Thymus (tissue), 11 donors: ENCODE measurements at regions not wholly inside any gene's neighbourhood (a gene's known extent, or its start where the extent isn't known, plus 50 kb on each side); places are given as distances from the start of the nearest gene placed in this dataset.

ENCODE experiments used
- DNase-seq, 9 donors: peaks; one replicate each; pipeline ENCODE4 v3.0.0-alpha.2; 2013; ENCODE audit warnings: low spot score in 9 of 9, low read depth in 6 of 9, missing footprints in 1 of 9
- H3K27ac ChIP-seq, 2 donors: one replicate each; pipeline ENCODE4 v1.5.1; 2013; ENCODE audit warnings: control low read depth in 1 of 2, low read depth in 1 of 2, low read length in 1 of 2, mild to moderate bottlenecking in 1 of 2, moderate library complexity in 1 of 2
- H3K27me3 ChIP-seq, 2 donors: one replicate each; pipeline ENCODE4 v1.5.1; 2013; ENCODE audit warnings: low read length in 1 of 2; ENCODE audit not compliant: control insufficient read depth in 2 of 2, insufficient read depth in 1 of 2
- H3K36me3 ChIP-seq, 2 donors: one replicate each; pipeline ENCODE4 v1.5.1; 2013; ENCODE audit warnings: low read length in 1 of 2, mild to moderate bottlenecking in 1 of 2, moderate library complexity in 1 of 2; ENCODE audit not compliant: control insufficient read depth in 2 of 2, insufficient read depth in 2 of 2
- H3K4me1 ChIP-seq, 2 donors: one replicate each; pipeline ENCODE4 v1.5.1; 2013; ENCODE audit warnings: low read length in 2 of 2; ENCODE audit not compliant: control insufficient read depth in 2 of 2, insufficient read depth in 2 of 2
- H3K4me3 ChIP-seq, 2 donors: one replicate each; pipeline ENCODE4 v1.5.1; 2013; ENCODE audit warnings: low read length in 2 of 2, control low read depth in 1 of 2, mild to moderate bottlenecking in 1 of 2
- H3K9me3 ChIP-seq, 2 donors: one replicate each; pipeline ENCODE4 v1.5.1; 2013; ENCODE audit warnings: low read length in 1 of 2, mild to moderate bottlenecking in 1 of 2; ENCODE audit not compliant: control insufficient read depth in 2 of 2, insufficient read depth in 1 of 2
- WGBS: extraction: QIAGEN DNeasy Blood & Tissue Kit; methylation state at CpG from one replicate; pipeline ENCODE4 v1.1.7; 2013; 5-methylcytosine and 5-hydroxymethylcytosine counted together
- donor health status: healthy.

DNA sequence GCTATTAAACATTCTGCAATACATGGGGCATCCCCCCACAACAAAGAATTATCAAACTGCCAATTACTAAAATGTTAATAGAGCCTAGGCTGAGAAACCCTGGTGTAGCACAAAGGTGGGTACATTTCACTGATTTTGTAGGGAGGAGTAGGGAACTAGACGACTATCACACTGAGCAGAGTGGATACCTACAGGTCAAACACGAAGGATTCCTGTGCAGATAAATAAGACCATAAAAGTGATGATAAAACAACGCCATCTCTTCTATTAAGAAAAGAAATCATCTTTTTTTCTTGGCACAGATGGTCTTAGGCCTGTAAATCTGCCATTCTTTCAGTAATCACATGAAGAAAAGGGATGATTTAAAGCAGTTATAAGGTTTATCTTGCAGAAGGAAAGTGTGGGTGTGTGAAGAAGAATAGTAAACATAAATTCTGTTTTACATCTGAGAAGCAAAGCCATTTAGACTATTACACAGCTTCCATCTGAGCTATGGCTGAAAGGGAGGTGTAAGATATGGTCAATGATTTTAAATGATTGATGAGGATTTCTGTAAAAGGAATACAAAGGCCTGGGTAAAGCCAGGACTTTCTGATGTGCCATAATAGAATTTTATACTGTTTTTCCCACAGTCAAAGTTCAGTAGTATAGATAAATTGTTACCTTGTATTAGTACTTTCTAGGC lies 429.4 kb upstream of the GOT2 start:
- no peak overlapping the region for H3K27ac ChIP-seq
- DNase-seq = no peak
- WGBS = 83% methylated on average over 3 of the region's 3 CpGs
- H3K4me1 ChIP-seq = no peaks in the 10 kb centered on the region
- H3K9me3 ChIP-seq = no peaks in the 10 kb centered on the region
- H3K4me3 ChIP-seq = no peak overlapping the region
- no peaks in the 10 kb centered on the region for H3K36me3 ChIP-seq
- no peaks in the 10 kb centered on the region for H3K27me3 ChIP-seq

DNA sequence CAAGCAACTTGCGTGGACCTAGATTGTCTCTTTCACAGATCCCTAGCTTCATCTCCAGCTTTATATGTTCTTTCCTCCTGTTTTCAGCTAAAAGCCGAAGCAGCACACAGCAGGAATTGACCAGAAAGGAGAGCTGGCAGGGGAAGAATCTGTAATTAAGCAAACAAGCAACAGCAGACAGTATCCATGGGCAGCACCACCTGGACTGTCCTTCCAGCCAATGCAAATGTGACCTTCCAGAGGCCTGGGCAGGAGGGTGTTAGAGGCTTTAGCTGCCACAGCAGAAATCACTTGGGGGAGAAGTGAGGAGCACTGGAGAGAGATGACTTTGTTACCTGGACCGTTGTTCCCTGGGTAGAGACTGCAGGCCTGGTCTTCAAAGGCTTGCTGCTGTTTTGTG lies 427.6 kb upstream of the GOT2 start:
- Histone ChIP-seq H3K4me1 (no peaks in the 10 kb centered on the region), H3K27me3 (no peaks in the 10 kb centered on the region), H3K36me3 (no peaks in the 10 kb centered on the region), H3K27ac (no peak overlapping the region), H3K4me3 (no peak overlapping the region), H3K9me3 (no peaks in the 10 kb centered on the region)
- 92% methylated on average over 3 of the region's 3 CpGs for WGBS
- DNase-seq = no peak

DNA sequence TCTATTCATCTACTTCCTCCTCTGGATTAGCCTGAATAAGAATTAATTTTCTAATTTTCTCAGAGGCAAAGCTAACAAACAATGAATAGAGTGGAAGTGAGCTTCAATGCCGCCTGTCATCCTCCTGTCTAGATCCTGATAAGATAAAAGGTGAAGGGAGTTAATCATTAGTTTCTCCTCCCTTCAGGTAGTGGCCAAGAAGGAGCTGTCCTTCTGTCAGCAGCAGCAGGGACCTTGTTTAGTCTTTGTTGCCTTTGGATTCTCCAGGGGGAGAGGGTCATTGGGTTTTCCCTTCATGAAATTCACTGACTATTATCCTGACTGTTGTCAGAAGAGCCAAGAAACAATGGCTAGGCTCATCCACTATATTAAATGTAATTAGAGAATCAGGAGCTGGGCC lies 420.2 kb upstream of the GOT2 start:
- 88% methylated on average over 1 of the region's 1 CpG for WGBS
- no peak for DNase-seq

DNA sequence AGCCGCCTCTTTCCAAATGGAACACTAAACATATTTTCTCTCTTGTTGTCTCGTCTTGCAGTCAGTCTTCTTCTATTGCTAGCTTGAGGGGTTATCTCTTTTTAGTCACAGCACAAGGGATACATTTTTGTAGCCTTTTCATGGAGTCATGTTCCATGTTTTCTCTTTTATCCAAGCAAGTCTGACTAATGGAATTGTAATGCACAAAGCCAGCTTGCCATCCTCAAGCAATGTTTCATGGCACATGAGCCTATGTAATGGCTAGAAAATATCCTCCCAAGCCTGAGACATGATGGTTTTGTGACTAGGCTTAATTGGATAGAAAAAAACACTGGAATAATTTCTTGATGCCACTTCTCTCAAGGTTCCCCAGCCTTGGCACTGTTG lies 414.6 kb upstream of the GOT2 start:
- H3K4me3 ChIP-seq = no peak overlapping the region
- no peaks in the 10 kb centered on the region for H3K36me3 ChIP-seq
- no peaks in the 10 kb centered on the region for H3K27me3 ChIP-seq
- H3K9me3 ChIP-seq = no peaks in the 10 kb centered on the region
- 95% methylated on average over 2 of the region's 2 CpGs for WGBS
- no peak overlapping the region for H3K27ac ChIP-seq
- H3K4me1 ChIP-seq = no peaks in the 10 kb centered on the region
- no peak for DNase-seq

More for the DNA sequence above, 420.2 kb upstream of the GOT2 start:
- no peaks in the 10 kb centered on the region for H3K36me3 ChIP-seq
- H3K4me3 ChIP-seq = no peak overlapping the region
- H3K9me3 ChIP-seq = no peaks in the 10 kb centered on the region
- H3K4me1 ChIP-seq = no peaks in the 10 kb centered on the region
- no peaks in the 10 kb centered on the region for H3K27me3 ChIP-seq
- H3K27ac ChIP-seq = no peak overlapping the region

DNA sequence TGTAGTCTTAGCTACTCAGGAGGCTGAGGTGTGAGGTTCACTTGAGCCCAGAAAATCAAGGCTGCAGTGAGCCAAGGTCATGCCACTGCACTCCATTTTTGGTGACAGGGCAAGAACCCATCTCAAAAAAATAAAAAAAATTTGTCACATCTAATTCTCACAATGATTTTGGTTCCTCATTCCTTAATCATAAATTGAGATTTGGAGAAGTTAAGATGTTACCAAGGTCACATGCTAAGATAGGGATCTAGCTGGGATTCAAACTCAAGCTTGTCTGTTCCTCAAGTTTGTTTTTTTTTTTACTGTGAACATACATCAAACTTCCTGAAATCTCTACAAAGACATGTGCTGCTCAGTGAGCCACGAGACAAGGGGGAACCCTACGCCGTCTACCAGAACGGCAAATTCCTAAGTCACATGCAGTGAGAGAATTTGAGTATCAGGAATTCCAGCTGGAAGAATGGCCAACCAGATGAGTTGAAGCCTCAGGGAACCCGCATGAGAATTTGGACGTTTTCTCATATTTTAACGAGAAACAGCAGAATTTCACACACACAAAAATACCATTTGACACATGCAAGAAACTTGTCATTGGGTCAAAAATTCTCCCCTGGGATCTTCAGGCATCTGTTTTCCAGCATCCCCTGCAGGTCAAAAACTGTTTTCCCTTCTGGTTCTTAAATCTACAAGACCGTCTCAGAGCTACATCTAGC lies 414.1 kb upstream of the GOT2 start:
- Histone ChIP-seq H3K4me1 (no peaks in the 10 kb centered on the region), H3K36me3 (no peaks in the 10 kb centered on the region), H3K27ac (no peak overlapping the region), H3K27me3 (no peaks in the 10 kb centered on the region), H3K9me3 (no peaks in the 10 kb centered on the region), H3K4me3 (no peak overlapping the region)
- WGBS = 81% methylated on average over 8 of the region's 8 CpGs
- DNase-seq = no peak

DNA sequence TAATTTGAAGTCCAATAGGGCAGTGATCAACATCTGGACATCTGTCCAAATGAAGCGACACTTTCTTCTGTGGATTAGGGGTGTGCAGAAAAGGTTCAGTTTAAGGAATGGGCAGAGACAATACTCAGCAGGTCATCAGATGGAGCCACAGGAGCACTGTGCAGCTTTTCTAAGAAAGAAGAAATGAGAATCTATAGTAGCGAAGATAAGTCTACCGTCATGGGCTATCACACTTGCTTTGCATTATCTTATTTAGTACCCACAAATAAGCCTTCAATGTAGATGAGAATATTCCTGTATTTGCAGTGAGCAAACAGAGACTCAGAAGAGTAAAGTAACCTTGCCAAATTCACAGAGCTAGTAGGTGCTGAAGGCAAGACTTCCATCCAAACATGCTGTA lies 412.0 kb upstream of the GOT2 start:
- Histone ChIP-seq H3K9me3 (no peaks in the 10 kb centered on the region), H3K36me3 (no peaks in the 10 kb centered on the region), H3K27ac (no peak overlapping the region), H3K27me3 (no peaks in the 10 kb centered on the region), H3K4me1 (no peaks in the 10 kb centered on the region), H3K4me3 (no peak overlapping the region)
- DNase-seq = no peak
- WGBS = 98% methylated on average over 3 of the region's 3 CpGs

DNA sequence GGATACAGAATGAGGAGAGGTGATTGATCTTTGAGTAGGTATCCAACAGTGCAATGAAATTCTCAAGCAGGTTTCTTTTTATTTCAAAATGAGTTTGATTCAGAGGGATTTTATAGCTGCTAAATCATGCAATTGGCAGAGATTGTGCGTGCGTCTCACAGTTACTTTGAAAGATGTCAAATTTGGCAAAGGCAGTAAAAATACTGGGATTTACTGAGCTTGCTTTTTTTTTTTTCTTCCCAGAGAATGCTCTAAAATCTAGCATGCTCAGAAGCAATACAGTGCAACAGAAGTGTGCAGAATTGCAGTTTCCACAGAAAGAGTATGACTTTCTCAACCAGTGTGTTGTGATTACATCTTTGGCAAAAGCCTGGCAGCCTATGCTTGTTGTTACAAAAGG lies 410.7 kb upstream of the GOT2 start:
- no peak for DNase-seq
- H3K4me3 ChIP-seq = no peak overlapping the region
- H3K27me3 ChIP-seq = no peaks in the 10 kb centered on the region
- H3K36me3 ChIP-seq = no peaks in the 10 kb centered on the region
- WGBS = 96% methylated on average over 2 of the region's 2 CpGs
- H3K4me1 ChIP-seq = no peaks in the 10 kb centered on the region
- no peak overlapping the region for H3K27ac ChIP-seq
- no peaks in the 10 kb centered on the region for H3K9me3 ChIP-seq

DNA sequence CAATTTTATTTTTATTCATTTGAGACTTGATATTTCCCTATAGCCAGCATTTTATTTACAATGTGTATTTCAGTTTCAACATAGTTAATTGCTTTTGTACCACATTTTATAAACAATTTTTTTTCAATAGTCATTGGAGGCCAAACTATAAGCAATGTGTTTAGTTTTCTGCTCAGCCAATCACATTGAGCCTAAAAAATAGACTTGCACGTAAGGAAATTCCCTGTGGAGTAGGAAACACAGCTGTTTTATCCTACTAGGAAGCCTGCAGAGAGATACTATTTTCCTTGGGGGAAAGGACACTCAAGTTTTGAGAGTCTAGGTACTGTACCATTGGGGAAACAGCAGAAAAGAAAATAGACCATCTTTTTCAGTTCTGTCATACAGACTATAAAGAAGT lies 410.2 kb upstream of the GOT2 start:
- no peak for DNase-seq
- Histone ChIP-seq H3K4me1 (no peaks in the 10 kb centered on the region), H3K36me3 (no peaks in the 10 kb centered on the region), H3K27me3 (no peaks in the 10 kb centered on the region), H3K9me3 (no peaks in the 10 kb centered on the region), H3K4me3 (no peak overlapping the region), H3K27ac (no peak overlapping the region)
- WGBS = 84% methylated on average over 1 of the region's 1 CpG

DNA sequence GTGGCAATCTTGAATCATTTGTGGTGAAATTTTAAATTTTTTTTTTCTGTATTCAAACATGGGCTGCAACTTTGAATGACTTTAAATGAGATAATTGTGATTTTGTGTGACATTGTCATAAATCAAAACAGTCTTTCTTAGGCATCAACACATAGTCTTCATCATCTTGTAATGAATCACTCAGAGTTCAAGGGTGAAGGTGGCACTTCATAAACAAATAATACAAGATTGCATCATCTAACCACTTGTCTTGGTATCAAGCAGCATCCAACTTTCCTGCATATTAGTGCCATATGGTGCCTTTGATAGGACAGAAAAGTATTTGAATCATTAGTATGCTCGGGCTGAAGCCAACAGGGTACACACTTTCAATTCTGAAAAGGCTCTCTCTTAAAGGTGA lies 392.4 kb upstream of the GOT2 start:
- H3K4me1 ChIP-seq = no peaks in the 10 kb centered on the region
- H3K27ac ChIP-seq = no peak overlapping the region

More for the DNA sequence above, 392.4 kb upstream of the GOT2 start:
- 88% methylated on average over 1 of the region's 1 CpG for WGBS
- DNase-seq = no peak
- Histone ChIP-seq H3K9me3 (no peaks in the 10 kb centered on the region), H3K36me3 (no peaks in the 10 kb centered on the region), H3K4me3 (no peak overlapping the region), H3K27me3 (no peaks in the 10 kb centered on the region)
